Right ventricle myocardium inferior (tissue), 1 donor: ENCODE measurements at regions not wholly inside any gene's neighbourhood (a gene's known extent, or its start where the extent isn't known, plus 50 kb on each side); places are given as distances from the start of the nearest gene placed in this dataset.

Experiments
- ATAC-seq: fragments of 200-7000 bp; cut with Tn5 transposase; one replicate; pipeline ENCODE4 v1.9.1; 2020; ENCODE audit warnings: mild to moderate bottlenecking, moderate library complexity
- DNase-seq: peaks from one replicate; pipeline ENCODE4 v3.0.0; 2021; ENCODE audit errors: missing footprints
- intact Hi-C: fragments of 100-400 bp; cut with DNase I; formaldehyde crosslinking; loops from one replicate; pipeline ENCODE4 v1.11.0; 2022
- donor health status: DM: no; HTN: yes; CAD: no; lungs with severe emphysema.

DNA sequence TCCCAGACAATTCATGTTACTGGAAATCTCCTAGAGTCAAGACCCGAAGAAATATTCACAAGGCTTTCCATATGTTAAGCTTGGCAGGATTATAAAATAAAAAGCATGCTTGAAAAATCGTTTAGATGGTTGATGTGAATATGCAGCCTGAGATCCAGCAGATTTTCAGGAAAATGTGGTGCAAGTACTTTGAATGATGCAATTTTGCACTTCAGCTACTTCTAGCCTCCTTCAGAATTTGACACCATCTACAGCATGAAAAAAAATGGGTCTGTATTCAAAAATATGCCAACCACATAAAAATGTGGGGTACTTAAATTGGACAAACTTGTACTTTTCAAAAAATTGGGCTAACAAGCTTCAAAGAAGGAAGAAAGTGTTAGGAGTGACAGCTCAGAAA lies 340.6 kb upstream of the DCC start:
- DNase-seq = no peak
- ATAC-seq = no peak
- intact Hi-C loops = no loop called here

DNA sequence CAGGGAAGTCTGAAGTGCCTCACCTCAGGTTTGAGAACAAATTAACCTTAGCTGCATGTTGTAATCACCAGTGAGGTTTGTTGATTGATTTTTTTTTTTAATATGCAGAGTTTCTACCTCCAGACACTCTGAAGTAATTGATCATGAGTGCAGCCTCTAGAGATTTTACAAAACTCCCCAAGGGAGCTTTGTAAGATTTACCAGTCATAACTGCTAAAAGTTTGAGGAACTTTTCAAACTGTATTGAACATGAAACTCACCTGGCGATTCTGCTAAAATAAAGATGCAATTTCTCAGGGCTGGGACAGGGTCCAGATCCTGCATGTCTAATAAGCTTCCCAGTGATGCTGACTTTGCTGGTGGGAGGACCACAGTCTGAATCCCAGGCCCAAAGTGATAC lies 339.6 kb upstream of the DCC start:
- intact Hi-C loops = no loop called here
- no peak for DNase-seq
- ATAC-seq = no peak

DNA sequence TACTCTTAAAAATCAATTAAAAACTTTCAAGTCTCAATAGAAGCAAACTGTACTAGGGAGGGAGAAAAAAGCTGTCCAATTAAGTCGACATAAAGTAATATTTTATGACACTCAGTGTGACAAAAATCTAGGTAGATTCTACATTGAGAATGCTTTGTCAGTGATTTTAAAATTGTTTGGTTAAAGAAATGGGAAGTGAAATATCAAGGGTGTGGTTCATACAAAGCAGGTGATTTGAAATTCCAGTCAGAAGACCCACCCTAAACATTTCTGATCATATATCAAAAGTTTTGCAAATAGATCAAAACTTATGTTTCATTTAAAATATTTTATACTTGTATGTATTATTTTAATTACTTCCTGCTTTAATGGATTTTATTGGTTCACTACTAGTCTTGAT lies 338.9 kb upstream of the DCC start:
- intact Hi-C loops = no loop called here
- ATAC-seq (no peak), DNase-seq (no peak)

DNA sequence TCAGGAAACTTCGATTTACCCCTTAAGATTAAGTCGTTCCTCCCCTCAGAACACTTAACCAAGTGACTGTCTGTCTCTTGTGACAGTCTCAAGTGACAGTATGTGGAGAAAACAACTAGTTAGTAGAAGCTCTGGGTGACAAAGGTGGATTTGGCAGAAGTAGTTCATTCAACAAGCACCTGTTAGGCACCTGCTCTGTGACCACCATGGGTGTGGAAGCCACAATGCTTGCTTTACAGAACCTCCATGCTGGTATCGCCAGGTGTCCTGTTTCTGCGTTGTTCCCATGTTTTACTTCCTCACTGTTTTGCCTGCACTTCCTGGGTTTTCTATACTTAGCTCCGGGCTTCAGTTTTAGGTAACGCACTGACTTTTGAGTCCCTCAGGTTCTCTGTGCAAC lies 337.4 kb upstream of the DCC start:
- no peak for ATAC-seq
- intact Hi-C loops = no loop called here
- DNase-seq = no peak

DNA sequence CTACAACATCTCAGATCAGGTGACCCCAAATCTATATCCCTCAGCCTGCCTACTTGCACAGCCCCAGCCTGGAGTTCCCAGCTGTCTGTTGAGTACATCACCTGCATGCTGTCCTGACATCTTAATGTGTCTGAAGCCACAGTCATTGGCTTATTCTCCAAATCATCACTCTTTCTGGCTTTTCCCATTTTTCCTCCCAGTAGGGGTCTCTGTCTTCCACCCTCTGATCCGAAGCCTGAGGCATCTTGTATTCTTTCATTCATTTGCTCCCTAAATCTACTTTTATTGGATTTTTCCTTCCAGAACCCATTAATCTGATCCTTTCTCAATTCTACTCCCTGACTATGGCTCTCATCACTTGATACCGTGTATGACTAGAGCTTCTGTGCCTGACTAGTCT lies 332.9 kb upstream of the DCC start:
- ATAC-seq (no peak), DNase-seq (no peak)
- intact Hi-C loops = no loop called here

DNA sequence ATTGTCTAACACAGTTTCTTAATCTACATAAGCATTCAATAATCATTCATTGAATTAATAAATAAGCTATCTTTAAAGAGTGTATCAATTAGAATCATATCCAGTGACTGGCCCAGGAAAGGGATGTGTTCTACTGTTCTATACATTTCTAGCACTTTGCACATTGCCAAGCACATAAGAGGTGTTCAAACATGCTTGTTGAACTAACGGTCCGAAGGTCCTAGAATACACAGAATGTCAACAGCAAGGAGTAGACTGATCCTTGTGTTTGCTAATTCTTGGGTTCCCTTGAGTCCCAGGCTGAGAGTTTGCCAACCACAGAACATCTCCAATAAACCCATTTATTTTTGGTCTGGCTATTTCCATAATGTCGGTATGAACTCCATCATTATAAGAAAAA lies 331.7 kb upstream of the DCC start:
- ATAC-seq = no peak
- no peak for DNase-seq
- intact Hi-C loops = no loop called here

DNA sequence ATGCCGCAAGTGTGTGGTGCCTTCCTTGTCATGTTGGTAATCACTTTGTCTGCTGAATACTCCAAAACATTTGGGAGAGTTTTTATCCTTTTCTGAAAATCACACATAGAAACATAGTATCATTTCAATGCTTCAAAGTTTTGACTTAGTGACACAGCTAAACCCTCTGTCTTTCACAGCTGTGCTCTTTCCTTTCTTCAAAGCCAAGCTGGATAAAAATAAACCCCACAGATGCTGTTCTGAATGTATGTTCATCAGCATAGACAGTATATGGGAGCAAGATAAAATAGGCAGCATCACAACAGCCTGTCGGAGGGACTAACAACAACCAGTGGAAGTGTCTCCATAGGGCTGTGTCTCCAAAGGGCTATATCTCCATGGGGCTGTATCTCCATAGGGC lies 331.3 kb upstream of the DCC start:
- intact Hi-C loops = no loop called here
- DNase-seq (no peak), ATAC-seq (no peak)

DNA sequence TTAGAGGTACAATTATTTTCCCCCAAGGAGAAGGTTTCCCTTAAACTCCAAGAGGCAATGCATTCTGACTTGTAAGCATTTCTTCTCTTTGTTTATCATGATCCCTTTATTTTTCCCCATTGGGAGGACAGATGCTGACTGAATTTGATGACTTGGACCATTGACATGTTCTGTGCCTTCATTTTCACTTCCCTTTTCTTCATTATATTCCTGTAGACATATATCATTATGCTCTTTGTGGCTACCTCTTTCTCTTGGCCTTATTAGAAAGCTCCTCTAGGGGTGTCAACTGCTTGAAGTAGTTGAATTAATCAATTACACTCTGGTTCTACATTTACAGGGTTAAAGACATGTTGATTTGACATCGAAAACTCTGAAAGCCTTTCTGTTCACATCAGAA lies 330.0 kb upstream of the DCC start:
- ATAC-seq (no peak), DNase-seq (no peak)
- intact Hi-C loops = no loop called here

DNA sequence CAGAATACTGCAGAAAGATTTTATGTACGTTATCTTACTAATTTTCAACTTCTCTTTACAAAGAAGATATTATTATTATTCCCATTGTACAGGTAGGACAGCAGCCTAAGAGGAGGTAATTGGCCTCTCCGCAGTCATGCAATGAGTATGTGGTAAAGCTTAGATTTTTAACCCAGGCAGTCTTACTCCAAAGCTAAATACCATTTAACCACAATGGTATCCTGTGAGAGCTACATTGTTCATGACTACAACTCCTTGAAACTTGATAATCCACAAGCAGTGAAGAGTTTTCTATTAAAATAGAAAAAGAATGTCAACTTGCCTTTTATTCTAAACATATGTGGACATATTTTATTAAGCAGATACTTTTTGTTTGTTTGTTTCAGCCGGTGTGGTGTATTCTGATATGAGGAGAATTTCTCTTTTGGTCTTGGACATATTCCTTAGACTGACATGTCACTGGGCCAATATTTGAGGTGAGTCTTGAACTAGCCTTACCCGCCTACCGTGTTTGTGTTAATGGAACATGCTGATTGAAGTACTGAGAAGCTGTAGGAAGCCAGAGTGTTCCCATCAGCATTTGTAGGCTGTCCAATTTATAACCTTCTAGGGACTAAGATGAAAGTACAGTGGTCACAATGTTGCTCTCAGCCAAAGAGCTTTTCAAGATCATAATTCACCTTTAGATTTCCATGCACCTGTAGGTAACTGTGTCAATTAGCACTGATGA lies 293.9 kb upstream of the DCC start:
- DNase-seq (no peak), ATAC-seq (no peak)
- intact Hi-C loops = no loop called here

DNA sequence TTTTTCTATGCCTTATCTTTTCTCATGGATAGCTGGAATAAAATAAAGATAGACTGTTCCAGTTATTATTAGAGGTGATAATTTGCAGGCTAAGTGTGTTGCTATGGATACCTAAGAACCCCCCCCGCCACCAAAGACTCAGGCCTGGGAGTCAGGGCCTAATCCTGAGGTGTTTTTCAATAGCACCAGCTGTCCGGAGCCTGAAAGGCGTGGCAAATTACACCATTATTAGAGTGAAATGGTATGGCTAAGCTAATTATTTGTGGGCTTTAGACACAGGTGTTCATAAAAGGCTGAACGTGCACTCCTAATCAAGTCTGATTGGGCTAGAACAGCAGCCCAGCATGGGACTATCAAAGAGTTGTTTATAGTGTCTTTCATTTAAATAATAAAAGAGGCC lies 293.2 kb upstream of the DCC start:
- intact Hi-C loops = no loop called here
- DNase-seq (no peak), ATAC-seq (no peak)

DNA sequence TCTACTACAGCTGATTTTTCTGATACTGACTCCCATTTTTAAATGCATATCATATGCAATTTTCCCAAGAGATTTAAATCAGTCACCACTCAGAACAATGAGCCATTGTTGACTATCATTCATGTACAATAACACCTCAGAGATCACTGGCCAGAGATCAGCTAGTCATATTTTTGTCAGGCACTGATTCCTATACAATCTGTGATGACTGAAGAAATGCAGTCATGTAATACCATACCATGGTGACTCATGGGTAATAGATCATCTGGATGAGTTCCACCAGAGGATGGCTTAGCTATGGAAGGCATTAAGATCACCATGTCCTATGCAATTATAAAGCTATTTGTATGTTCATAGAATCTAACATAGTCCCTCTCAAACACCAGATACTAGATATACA lies 285.7 kb upstream of the DCC start:
- ATAC-seq = no peak
- intact Hi-C loops = no loop called here
- DNase-seq = no peak

DNA sequence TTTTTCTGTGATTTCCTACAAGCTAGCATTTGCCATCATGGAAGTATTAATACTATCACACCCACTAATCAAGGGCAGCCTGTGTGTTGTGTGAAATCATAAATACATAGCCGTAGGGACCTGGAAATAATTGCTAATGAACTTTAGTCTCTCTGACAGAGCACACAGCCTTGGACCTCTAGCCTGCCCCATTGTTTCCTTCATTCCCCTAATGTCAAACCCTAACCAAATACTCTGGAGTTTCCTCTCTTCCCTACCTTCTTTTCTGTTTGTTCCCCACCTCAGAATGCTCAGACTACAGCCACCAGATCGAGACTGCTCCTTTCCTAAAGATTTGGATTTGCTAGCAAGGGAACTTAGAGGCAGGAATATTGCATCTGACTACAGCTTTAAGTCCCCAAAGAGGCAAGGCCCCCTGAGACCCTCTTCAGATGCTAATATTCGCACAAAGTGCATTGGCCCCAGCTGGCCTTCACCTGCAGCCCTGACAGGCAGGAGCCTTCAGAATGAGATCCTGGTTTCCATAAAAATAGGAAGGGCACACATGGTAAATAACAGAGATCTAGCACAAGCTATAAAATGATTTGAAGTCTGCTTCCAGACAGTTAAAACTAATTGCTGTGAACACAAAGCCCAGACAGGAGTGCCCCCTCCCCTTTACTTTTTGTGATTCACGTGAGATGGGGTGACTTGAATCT lies 279.2 kb upstream of the DCC start:
- no peak for DNase-seq
- intact Hi-C loops = no loop called here
- ATAC-seq = no peak

DNA sequence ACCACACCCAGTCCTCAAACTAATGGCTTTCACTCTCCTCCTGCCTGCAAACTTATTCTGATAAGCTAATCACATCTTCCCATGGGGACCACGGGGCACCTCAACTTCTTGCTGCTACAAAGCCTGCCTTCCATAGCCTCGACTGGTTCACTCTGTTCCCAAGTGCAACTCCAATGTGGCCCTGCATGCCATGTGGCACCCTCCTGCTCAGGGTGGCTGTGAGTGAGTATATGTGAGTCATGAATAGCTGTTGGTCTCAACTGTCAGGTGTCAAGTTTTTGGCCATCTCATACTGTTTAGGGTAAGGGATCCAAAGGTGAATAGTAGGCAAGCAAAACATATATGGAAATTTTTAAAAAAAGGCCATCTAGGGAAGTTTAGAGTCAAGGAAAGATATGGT lies 276.1 kb upstream of the DCC start:
- intact Hi-C loops = no loop called here
- no peak for DNase-seq
- no peak for ATAC-seq

DNA sequence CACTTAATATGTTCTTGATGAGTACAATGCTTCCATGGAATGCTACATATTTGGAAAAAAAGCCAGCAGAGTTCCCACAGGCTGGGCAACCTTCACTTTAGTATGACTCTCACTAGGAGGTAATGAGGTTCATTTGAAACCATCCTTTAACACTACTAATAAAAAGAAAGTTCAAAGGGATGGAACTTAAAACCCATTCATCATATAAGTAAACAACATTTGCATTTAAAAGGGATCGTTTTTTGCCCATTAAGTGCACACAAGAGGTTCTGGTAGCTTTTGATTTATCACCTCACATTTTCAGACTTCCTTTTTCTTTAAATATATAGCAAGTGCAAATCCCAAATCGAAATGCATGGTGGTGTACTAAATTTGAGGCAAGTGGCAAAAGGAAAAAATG lies 270.8 kb upstream of the DCC start:
- DNase-seq (no peak), ATAC-seq (no peak)
- intact Hi-C loops = no loop called here

DNA sequence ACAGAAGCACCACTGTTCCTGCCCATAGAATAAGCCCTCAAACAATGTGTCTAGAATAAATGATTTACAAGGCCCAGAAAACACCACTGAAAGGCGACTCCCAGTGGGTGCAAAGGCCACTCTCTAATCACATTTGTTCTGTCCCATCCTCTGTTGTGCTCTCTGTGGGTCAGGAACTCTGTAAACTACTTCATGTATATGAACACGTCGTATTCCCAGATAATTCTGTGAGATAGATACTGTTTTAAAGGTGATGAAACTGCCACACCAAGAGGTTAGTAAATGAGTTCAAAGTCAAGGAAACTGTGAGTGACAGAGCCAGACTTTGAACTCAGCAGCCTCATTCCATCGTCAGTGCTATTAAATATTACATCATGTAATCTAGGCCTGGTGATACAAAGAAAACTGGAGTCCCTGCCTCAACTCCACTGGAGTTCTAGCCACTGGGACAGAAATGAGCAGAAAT lies 269.7 kb upstream of the DCC start:
- intact Hi-C loops = no loop called here
- ATAC-seq = no peak

DNA sequence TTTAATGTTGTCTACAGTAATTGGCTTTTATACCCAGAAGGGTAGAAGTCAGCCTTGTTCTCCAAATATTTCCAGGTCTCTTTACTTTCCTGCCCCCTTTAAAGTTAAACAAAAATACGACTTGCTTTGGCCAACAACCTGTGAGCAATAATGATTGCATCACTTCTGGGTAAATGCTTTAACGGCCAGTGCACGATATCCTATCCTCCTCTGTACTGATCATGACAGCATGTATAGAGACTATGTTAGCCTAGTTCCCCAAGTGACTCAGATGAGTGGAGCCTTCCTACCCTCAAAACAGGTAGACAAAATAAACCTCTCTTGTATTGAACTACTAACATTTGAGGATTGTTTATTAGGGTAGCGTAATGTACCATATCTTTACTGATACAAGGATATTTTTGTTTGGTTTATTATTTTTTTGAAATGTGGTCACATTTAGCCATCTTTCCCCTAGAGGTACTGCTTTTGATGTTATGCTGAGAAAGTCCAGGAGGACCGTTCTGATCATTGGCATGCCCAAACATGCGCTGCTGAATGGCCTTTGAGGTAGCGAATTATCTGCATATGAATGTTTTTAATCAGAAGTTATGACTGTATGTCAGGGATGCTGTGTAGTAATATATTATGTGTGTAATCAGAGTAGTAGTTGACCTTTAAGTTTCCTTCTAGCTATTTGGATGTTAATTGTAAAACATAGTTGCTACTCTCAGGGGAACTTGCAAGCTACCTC lies 262.6 kb upstream of the DCC start:
- intact Hi-C loops = no loop called here
- DNase-seq = no peak

More for the DNA sequence above, 269.7 kb upstream of the DCC start:
- DNase-seq = no peak

DNA sequence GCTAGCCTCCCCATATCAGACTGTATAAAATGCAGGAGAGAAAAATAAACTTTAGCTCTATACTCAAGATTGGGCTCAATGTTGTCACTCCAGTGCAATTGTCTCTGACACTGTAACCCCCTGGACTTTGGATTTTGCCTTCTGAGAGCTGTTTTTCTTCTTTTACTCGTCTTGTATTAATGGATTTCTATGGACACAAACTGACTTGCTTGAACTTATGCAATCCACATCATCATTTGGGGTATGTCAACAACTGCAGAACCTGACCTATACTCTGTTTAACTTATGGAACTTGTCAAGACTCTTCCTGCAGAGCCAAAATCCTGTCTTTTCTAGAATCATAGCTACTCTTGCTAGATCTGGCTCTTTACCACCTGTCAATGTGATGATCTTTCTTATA lies 257.8 kb upstream of the DCC start:
- intact Hi-C loops = no loop called here
- DNase-seq (no peak), ATAC-seq (no peak)

More for the DNA sequence above, 262.6 kb upstream of the DCC start:
- ATAC-seq = no peak

DNA sequence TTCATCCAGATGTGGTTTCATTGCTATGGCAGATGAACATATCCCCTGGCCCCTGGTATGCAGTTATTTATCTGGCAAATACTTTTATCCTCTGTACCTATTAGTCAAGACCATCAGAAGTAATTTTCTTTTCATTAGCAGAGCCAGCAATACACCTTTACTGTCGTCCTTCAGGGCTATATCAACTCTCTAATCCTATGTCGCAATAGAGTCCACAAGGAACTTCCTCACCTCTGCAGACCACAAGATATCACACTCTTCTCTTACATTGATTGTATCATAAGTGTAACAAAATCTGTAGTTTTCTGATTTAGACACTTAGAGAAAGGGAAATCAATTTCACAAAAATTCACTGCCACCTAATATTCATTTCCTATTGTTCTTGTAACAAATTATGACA lies 252.9 kb upstream of the DCC start:
- intact Hi-C loops = no loop called here
- DNase-seq (no peak), ATAC-seq (no peak)

DNA sequence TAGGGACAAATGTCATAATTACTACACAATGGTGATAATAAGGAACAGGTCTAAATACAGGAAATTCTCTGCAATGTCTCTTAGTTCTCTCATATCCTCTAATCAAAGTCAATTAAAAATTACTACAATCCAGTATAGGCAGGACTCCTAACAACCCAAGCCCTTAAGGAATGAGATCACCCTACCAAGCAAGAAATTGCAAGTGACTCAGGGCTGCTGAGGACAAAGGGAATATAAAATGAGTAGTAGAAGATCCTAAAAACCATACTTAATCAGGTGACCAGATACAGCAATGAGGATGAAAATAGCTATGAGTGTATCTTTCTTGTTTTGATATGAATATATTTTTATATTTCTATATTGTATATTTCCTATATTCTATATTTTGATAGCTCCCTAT lies 250.0 kb upstream of the DCC start:
- ATAC-seq (no peak), DNase-seq (no peak)

DNA sequence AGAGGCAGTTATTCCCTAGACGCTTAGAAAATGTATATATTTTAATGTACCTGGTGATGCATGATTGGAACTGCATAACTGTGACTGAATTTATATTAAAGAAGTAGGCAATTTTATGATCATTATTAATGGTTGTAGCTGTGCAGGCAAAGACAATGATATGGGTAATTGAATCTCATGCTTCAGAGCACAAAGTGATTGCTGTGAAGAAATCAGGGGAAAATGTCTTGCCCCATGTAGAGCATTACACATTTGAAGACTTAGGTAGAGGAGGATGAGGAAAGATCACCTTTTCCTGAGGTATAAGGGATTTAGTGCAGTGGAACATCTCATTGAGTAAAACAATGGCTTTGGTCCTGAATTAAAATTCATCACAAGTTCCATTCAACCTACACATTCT lies 246.8 kb upstream of the DCC start:
- intact Hi-C loops = no loop called here
- ATAC-seq (no peak), DNase-seq (no peak)

More for the DNA sequence above, 250.0 kb upstream of the DCC start:
- intact Hi-C loops = no loop called here
